Stimulated activated naive CD8-positive, alpha-beta T cell treated with anti-CD3 and anti-CD28 coated beads, Interleukin-15, Interleukin-2, amounts not matched to agents 100 ng/mL and 50 ng/mL, for 24 hours (primary cell): ENCODE measurements at regions not wholly inside any gene's neighbourhood (a gene's known extent, or its start where the extent isn't known, plus 50 kb on each side); places are given as distances from the start of the nearest gene placed in this dataset.

Experiments
- H3K27ac Mint-ChIP-seq: one replicate; pipeline ENCODE4 v1.8.0; 2021; ENCODE audit warnings: mild to moderate bottlenecking, mixed read lengths
- H3K27me3 Mint-ChIP-seq: one replicate; pipeline ENCODE4 v1.8.0; 2021; ENCODE audit warnings: mixed read lengths
- H3K36me3 Mint-ChIP-seq: one replicate; pipeline ENCODE4 v1.8.0; 2021; ENCODE audit warnings: low read depth, mixed read lengths
- H3K4me1 Mint-ChIP-seq: one replicate; pipeline ENCODE4 v1.8.0; 2021; ENCODE audit warnings: low read depth, mixed read lengths
- H3K4me3 Mint-ChIP-seq: one replicate; pipeline ENCODE4 v1.8.0; 2021; ENCODE audit warnings: mild to moderate bottlenecking, mixed read lengths
- H3K9me3 Mint-ChIP-seq: one replicate; pipeline ENCODE4 v1.8.0; 2021; ENCODE audit warnings: mixed read lengths

DNA sequence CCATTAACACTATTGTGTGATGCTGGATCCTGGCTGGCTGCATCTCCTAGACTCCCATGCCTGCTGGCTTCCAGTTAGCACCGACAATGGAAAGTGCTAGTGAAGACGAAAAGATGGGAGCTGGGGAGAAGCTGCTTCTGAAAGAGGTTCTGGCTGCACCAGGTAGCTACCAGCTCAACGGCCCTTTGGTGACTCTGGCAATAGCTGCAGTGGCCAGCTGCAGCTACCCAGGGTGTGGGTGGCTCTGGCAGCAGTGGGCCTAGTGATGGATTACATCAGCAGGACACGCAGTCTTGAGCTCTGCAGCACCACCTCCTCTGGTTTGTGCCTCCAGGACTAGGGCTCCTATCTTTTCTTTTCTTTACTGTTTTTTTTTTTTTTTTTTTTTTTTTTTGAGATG lies 662.6 kb downstream of the MATN1 start:
- no peaks in the 10 kb centered on the region for H3K9me3 Mint-ChIP-seq
- H3K27me3 Mint-ChIP-seq = peaks cover 4% of the 10 kb centered on the region
- no peaks in the 10 kb centered on the region for H3K36me3 Mint-ChIP-seq
- no peak overlapping the region for H3K4me3 Mint-ChIP-seq
- H3K27ac Mint-ChIP-seq = no peak overlapping the region
- no peaks in the 10 kb centered on the region for H3K4me1 Mint-ChIP-seq

DNA sequence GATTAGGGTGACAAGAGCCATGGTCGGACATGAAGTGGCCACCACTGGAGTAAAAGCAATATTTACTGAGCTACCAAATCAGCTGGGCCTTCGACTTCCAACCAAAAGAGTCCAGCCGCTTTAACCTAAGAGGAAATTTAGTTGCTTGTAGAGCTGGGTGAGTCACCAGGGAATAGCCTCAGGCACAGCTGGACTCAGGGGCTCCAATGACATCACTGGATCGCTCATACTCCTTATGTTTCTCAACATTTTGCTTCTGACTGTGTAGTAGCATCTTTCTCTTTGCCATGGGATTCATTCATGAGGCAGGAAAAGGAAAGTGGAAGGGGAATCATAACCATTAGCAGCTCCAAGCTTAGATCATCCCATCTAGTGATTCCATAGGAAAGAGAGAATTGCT lies 664.4 kb downstream of the MATN1 start:
- no peak overlapping the region for H3K4me3 Mint-ChIP-seq
- H3K27ac Mint-ChIP-seq = no peak overlapping the region
- H3K27me3 Mint-ChIP-seq = peaks cover 8% of the 10 kb centered on the region
- no peaks in the 10 kb centered on the region for H3K4me1 Mint-ChIP-seq
- no peaks in the 10 kb centered on the region for H3K36me3 Mint-ChIP-seq
- H3K9me3 Mint-ChIP-seq = no peaks in the 10 kb centered on the region

DNA sequence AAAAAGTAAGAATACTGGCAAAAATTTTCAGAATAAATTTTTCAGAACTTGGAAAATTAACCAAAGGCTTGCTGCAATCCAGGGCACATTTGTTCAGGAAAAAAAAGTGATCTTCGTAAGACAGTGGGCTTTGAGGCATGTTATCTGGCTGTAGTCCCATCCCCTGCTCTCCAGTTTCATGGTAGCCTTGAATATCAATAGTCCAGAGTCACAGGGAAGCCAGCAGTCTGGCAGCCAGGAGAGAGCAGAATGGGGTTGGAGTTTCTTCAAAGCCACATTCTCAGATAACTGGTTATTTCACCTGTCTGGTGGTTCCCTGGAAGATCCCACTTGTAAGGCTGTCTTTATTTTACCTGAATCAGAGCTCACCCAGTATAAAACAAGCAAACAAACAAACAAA lies 669.3 kb downstream of the MATN1 start:
- Mint-ChIP-seq H3K4me1 (no peaks in the 10 kb centered on the region), H3K4me3 (no peak overlapping the region), H3K27ac (no peak overlapping the region), H3K36me3 (no peaks in the 10 kb centered on the region), H3K27me3 (peaks cover 23% of the 10 kb centered on the region), H3K9me3 (no peaks in the 10 kb centered on the region)

DNA sequence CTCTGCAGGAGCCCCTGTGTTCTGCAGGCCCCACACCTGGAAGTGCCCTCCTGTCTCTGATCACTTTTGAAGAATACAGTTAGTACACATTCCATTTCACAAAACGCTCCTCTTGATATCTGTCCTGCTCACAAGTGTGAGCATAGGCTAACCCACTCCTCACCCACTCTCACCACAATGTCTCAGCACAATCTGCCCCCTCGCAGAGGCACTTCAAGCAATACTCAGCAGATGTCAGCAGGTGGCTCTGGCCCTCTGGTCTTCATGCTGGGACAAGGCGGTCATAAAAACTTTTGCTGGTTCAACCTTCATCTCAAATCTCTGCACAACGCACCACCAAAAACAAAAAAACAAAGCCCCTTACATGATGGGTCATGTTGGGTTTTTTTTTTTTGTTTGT lies 671.2 kb downstream of the MATN1 start:
- no peaks in the 10 kb centered on the region for H3K4me1 Mint-ChIP-seq
- H3K4me3 Mint-ChIP-seq = no peak overlapping the region
- H3K27me3 Mint-ChIP-seq = peaks cover 20% of the 10 kb centered on the region
- no peaks in the 10 kb centered on the region for H3K9me3 Mint-ChIP-seq
- no peak overlapping the region for H3K27ac Mint-ChIP-seq
- H3K36me3 Mint-ChIP-seq = no peaks in the 10 kb centered on the region

DNA sequence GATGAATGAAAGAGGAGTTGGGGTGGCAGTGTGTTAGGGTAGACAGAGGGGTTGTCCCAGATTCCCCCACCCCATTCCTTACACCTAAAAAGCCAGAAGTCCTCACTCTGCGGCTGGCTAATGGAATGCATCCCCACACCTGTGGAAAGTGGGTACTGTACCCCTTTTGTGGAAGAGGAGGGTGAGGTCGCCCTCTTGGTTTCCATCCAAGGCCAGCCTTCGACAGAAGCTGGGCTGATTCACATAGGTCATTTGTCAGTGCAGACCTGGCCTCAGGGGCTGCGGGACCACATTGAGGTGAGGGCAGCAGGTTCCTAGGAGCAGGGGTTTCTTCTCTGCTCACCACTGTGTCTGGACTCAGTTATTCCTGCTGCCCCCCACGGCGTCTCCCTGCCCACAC lies 671.6 kb downstream of the MATN1 start:
- Mint-ChIP-seq H3K4me3 (no peak overlapping the region), H3K27me3 (peaks cover 20% of the 10 kb centered on the region), H3K36me3 (no peaks in the 10 kb centered on the region), H3K9me3 (no peaks in the 10 kb centered on the region), H3K27ac (no peak overlapping the region), H3K4me1 (no peaks in the 10 kb centered on the region)

DNA sequence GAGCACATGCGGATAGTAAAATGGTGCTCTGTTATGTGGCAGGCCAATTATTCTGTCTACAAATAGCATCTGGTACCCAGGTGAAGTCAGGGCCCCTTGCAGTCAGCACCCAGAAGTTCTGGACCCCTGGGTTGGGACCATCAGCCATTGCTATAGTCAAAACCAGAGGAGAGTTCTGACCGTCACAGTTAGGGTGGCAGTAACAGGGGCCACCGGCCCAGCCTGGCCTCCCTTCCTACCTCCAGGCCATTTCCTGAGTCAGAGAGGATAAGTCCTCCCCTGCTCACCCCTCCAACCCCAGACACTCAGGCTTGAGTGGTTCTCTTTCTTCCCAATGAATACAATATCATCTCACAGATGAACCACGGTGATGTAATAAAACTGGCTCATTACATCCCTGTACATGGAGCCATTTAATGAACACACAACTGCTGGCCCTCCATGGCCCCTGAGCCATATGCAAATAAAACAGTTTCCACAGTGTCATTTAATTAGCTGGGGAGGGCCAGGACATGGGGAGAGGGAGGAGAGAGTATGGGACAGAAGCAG lies 673.6 kb downstream of the MATN1 start:
- Mint-ChIP-seq H3K27me3 (peaks cover 15% of the 10 kb centered on the region), H3K4me1 (no peaks in the 10 kb centered on the region), H3K27ac (no peak overlapping the region), H3K9me3 (no peaks in the 10 kb centered on the region), H3K4me3 (no peak overlapping the region), H3K36me3 (no peaks in the 10 kb centered on the region)

DNA sequence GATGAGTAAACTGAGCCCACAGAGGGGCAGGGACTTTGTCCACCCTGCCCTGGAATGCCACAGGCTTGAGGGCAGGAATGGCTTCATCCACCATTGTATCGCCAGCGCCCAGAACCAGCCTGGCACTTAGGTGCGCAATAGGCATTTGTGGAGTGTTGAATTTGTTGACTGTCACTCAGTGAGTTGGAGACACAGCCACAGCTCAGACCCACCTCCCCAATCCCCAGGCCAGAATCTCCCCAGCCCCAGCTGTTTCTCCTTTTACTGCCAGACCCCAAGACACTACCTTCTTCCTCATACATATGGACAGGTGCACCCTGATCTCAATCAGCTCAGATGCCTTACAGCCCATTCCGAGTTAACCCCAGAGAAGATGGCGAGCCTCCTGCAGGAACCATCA lies 674.5 kb downstream of the MATN1 start:
- no peaks in the 10 kb centered on the region for H3K9me3 Mint-ChIP-seq
- H3K27ac Mint-ChIP-seq = no peak overlapping the region
- no peaks in the 10 kb centered on the region for H3K36me3 Mint-ChIP-seq
- no peaks in the 10 kb centered on the region for H3K4me1 Mint-ChIP-seq
- H3K4me3 Mint-ChIP-seq = no peak overlapping the region
- peaks cover 15% of the 10 kb centered on the region for H3K27me3 Mint-ChIP-seq

DNA sequence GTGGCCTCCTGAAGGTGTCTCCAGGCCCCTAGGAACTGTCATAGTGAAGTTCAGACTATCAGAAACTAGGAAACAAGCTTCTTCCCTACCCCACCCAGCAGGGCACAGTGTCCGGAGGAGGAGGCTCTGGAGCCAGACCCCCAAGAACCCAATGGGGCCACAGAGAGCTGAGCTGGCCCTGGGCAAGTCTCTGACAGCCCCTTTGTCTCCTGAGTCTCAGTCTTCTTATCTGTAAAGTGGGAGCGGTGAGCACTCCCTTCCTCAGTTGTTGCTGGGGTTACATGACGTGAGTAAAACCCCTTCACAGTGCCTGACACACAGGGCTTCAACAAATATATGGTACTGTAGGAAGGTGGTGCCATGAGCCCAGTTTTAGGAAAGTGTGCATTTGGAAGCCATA lies 675.8 kb downstream of the MATN1 start:
- Mint-ChIP-seq H3K9me3 (no peaks in the 10 kb centered on the region), H3K4me3 (no peak overlapping the region), H3K27me3 (peaks cover 4% of the 10 kb centered on the region)

DNA sequence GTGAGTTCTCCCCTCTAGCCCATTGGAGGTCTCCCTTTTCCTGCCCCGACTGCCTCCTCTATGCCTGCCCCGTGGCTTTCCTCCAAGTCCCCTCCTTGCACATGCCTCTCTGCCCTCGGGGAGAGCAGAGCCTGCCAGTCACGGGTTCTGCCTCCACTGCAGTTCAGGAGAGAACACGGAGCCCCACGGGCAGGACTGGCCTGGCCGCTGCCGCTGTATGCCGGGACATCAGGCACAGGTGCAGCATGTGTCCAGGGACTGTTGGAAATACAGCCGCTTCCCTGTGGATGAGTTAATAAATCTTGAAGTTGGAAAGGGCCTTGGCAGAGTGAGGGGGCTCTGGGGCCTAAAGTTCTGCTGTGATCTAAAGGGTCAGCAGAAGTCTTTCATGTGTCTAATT lies 676.6 kb downstream of the MATN1 start:
- no peaks in the 10 kb centered on the region for H3K4me1 Mint-ChIP-seq
- H3K36me3 Mint-ChIP-seq = no peaks in the 10 kb centered on the region
- no peak overlapping the region for H3K4me3 Mint-ChIP-seq
- H3K27me3 Mint-ChIP-seq = no peaks in the 10 kb centered on the region
- H3K9me3 Mint-ChIP-seq = no peaks in the 10 kb centered on the region
- H3K27ac Mint-ChIP-seq = no peak overlapping the region

More for the DNA sequence above, 675.8 kb downstream of the MATN1 start:
- Mint-ChIP-seq H3K4me1 (no peaks in the 10 kb centered on the region), H3K27ac (no peak overlapping the region), H3K36me3 (no peaks in the 10 kb centered on the region)

DNA sequence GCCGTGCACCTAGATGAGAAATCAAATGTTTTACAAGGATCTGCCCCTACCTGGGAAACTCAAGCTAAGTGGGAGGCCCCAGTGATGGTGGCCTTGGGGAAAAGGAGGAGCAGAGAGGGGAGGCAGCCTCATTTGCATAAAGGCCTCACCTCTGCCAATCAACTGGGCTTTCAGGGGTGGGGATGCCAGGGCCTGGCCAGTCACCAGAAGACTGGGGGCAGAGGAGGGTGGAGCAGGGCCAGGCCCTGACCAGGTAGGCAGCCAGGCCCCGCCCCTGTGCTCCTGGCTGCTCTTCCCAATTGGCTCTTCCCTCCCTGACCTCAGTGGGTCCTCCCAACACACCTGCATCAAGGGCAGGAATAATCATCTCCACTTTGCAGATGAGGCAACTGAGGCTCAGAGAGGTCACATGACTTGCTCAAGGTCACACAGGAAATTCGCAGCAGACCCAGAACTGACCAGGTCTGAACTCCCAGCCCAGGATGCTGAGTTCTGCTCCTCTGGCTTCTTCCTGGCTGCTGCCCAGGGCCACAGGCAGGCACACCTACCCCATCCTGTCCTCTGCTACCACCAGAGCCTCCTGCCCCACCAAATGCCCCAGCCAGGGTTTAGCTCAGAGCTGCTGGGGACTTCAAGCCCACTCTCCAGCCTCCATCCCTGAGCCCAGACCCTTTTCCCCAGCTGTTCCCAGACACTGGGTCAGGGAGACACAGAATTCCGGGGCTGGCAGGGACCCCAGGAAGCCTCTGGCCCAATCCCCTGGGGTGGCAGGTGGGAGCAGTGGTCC lies 677.9 kb downstream of the MATN1 start:
- no peaks in the 10 kb centered on the region for H3K27me3 Mint-ChIP-seq
- H3K27ac Mint-ChIP-seq = no peak overlapping the region
- no peaks in the 10 kb centered on the region for H3K4me1 Mint-ChIP-seq
- H3K36me3 Mint-ChIP-seq = no peaks in the 10 kb centered on the region
- no peak overlapping the region for H3K4me3 Mint-ChIP-seq
- H3K9me3 Mint-ChIP-seq = no peaks in the 10 kb centered on the region

DNA sequence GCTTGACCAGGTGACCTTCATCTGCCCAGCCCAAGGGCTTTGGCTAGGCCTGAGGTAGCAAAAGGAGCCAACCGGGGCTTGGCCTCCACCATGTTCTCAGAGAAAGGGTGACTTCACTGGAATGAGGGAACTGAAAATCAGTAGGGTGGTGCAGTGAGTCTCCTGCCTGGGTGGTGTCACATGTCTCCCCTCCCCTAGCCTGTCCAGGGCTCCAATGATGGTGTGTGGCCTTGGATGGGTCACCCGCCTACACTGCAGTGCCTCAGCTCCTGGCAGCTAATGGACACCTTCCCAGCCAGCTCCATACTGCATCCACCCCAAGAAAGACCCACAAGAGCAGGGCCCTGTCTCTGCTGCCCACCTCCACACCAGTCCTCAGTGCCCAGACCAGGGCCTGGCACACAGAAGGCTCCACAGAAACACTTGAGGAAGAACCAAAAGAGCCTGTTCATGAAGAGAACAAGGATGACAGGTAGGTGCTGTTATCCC lies 678.7 kb downstream of the MATN1 start:
- H3K9me3 Mint-ChIP-seq = no peaks in the 10 kb centered on the region
- H3K36me3 Mint-ChIP-seq = no peaks in the 10 kb centered on the region
- H3K4me3 Mint-ChIP-seq = no peak overlapping the region
- peak overlapping the region; percentile 2 for H3K27ac Mint-ChIP-seq
- H3K4me1 Mint-ChIP-seq = no peaks in the 10 kb centered on the region
- H3K27me3 Mint-ChIP-seq = no peaks in the 10 kb centered on the region

DNA sequence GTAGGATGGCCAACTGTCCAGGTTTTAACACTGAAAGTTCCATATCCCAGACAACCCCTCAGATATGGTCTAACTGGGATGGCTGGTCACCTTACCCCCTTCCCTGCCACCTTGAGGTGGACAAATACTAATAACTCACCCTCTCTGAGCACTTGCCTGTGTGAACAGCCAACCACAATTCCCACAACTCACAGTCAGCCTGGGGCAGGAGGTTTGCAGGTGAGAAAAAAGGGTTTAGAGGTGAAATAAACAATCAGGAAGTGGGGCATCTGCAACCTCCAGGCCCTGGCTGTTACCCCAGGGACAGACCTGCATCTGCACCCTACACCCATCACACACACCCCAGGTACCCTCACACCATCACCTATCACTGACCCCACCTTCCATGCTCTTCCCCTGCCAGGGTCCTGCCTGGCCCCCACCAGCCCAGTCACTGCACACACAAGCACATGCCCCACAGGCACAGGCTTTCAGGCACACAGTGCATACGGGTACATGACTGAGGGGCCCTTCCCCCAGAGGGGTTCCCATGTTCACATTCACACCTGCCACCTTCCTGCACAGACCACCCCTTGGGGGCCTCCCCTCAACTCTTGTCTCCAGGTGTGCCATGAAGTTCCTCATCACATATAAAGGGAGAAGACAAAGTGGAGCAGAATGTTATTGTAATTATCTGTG lies 679.5 kb downstream of the MATN1 start:
- Mint-ChIP-seq H3K36me3 (no peaks in the 10 kb centered on the region), H3K4me3 (no peak overlapping the region), H3K9me3 (no peaks in the 10 kb centered on the region), H3K27ac (no peak overlapping the region), H3K4me1 (no peaks in the 10 kb centered on the region), H3K27me3 (no peaks in the 10 kb centered on the region)

DNA sequence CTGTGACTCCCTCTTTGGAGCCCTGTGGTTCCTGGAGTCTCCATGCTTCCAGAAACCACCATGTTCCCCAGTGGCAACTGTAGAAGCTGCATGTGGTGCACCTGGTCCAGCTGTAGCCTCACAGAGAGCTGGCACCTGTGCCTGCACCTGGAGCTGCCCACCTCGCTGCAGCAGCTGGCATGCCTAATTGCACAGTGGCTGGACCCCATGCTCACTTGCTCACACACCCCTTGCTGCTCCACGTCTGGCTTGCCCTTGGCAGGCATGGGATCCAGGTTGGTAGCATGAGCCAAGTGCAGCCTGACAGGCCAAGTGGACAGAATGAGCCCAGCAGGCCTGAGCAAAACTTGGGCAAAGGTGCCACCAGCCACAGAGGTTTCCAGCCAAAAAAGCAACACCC lies 680.1 kb downstream of the MATN1 start:
- H3K27ac Mint-ChIP-seq = no peak overlapping the region
- H3K27me3 Mint-ChIP-seq = peaks cover 4% of the 10 kb centered on the region
- no peaks in the 10 kb centered on the region for H3K9me3 Mint-ChIP-seq
- H3K4me3 Mint-ChIP-seq = no peak overlapping the region
- H3K36me3 Mint-ChIP-seq = no peaks in the 10 kb centered on the region
- H3K4me1 Mint-ChIP-seq = no peaks in the 10 kb centered on the region

DNA sequence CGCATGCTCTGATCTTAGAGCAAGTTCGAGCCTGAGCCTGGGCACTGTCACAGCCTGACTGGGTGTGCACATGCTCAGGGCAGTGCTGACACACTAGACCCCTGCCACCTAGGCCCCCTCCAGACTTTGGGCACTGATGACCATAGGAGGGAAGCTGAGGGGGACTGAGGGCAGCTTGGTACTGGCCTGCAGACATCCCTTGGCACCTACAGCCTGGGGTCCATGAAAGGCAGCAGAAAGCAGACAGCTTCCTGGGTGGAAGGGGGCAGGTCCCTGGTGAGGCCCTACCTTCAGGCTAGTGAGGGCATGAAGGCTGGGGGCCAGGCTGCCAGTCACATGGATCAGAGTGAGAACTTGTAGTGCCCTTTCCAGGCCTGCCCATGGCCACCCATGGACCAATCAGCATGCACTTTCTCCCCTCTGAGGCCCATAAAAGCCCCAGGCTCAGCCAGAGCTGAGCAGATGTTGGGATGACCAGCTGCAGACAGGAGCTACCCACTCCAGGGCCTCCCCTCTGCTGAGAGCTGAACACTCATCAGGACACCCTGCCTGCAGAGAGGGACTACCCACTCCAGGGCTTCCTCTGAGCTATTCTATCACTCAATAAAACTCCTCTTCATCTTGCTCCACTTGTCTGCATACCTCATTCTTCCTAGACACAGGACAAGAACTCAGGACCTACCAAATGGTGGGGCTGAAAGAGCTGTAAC lies 680.8 kb downstream of the MATN1 start:
- Mint-ChIP-seq H3K27ac (no peak overlapping the region), H3K9me3 (no peaks in the 10 kb centered on the region), H3K4me1 (no peaks in the 10 kb centered on the region), H3K36me3 (no peaks in the 10 kb centered on the region), H3K4me3 (no peak overlapping the region), H3K27me3 (peaks cover 4% of the 10 kb centered on the region)
